RWPE1 (cell line): ENCODE measurements at regions not wholly inside any gene's neighbourhood (a gene's known extent, or its start where the extent isn't known, plus 50 kb on each side); places are given as distances from the start of the nearest gene placed in this dataset.

ENCODE experiments used
- CTCF ChIA-PET: fragments of 350-600 bp; sonication (Branson Sonifier 250); formaldehyde crosslinking; extraction: SDS; loops from one replicate; lab custom pipeline; 2021; lab: Yijun Ruan, JAX
- POLR2A ChIA-PET: fragments of 400-600 bp; formaldehyde crosslinking; extraction: SDS; loops from one replicate; lab custom pipeline; 2020; ENCODE audit warnings: antibody characterized with exemption; ENCODE audit not compliant: low non-redundant PET; lab: Yijun Ruan, JAX
- DNase-seq: peaks from one replicate; pipeline ENCODE4 v3.0.0; 2012; ENCODE audit warnings: low spot score
- H3K27ac ChIP-seq: fragments of 450-650 bp; 2 replicates; pipeline ENCODE4 v1.5.1; 2017
- TF ChIP-seq, protein P1 (sequence below): fragments of 450-650 bp; conservative IDR thresholded peaks from 2 replicates; pipeline ENCODE4 v1.5.1; 2017; ENCODE audit warnings: low read depth, mild to moderate bottlenecking

DNA sequence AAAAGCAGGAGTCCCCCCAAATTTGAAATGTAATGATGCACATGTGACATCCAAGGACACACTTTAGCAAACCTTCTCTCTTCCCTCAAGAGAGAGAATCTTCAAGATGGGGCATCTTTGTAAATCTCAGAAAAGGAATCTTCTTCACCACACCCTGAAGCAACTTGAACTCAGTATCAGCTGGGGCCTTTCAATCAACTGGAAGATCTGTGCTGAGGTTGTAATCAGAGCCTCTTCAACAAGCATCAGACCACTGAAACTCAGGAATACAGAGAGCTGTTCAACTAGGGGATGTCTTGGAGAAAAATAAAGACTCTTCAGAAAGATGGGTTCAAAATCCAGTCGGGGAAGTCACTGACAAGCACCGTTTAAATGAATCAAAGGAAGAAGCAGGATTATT is 92.5 kb upstream of the CAMK1G start:
- DNase-seq, result no peak
- TF ChIP-seq, protein P1, sequence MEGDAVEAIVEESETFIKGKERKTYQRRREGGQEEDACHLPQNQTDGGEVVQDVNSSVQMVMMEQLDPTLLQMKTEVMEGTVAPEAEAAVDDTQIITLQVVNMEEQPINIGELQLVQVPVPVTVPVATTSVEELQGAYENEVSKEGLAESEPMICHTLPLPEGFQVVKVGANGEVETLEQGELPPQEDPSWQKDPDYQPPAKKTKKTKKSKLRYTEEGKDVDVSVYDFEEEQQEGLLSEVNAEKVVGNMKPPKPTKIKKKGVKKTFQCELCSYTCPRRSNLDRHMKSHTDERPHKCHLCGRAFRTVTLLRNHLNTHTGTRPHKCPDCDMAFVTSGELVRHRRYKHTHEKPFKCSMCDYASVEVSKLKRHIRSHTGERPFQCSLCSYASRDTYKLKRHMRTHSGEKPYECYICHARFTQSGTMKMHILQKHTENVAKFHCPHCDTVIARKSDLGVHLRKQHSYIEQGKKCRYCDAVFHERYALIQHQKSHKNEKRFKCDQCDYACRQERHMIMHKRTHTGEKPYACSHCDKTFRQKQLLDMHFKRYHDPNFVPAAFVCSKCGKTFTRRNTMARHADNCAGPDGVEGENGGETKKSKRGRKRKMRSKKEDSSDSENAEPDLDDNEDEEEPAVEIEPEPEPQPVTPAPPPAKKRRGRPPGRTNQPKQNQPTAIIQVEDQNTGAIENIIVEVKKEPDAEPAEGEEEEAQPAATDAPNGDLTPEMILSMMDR, result no peak
- ChIA-PET CTCF (interaction anchor here (0.6 kb wide), 1 partner anchor 29 kb away, joined by 4 read pairs; no protein-coding TSS in a partner anchor), POLR2A (no interaction called here)
- H3K27ac ChIP-seq, result no peak overlapping the region

DNA sequence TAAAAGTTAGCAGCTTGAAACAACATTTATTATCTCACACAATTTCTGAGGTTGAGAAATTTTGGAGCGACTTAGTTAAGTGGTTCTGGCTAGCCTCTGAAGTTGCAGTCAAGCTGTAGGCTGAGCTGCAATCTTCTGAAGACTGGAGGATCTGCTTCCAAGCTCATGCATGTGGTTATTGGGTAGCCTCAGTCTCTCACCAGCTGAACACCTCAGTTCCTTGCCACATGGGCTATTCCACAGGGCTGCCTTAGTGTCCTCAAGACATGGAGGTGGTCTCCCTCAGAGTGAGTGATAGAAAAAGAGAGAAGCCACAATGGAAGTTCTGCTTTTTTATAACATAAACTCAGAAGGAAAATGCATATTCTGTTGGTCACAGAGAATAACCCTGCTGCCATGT is 92.0 kb upstream of the CAMK1G start:
- TF ChIP-seq, protein P1, result no peak
- no peak overlapping the region for H3K27ac ChIP-seq
- POLR2A ChIA-PET, result no interaction called here
- CTCF ChIA-PET, result interaction anchor here (0.6 kb wide), 2 partner anchors 29 to 78 kb away, joined by 3 to 4 read pairs; no protein-coding TSS in a partner anchor
- no peak for DNase-seq

DNA sequence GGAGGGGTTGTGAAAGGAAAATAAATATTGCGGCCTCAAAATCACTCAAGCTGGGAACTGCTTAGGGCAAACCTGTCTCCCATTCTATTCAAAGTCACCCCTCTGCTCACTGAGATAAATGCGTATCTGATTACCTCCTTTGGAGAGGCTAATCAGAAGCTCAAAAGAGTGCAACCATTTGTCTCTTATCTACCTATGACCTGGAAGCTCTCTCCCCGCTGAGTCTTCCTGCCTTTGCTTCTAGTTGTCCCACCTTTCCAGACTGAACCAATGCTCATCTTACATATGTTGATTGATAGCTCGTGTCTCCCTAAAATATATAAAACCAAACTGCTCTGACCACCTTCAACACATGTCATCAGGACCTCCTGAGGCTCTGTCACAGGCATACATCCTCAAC is 91.6 kb upstream of the CAMK1G start:
- ChIA-PET POLR2A (no interaction called here), CTCF (interaction anchor here (0.6 kb wide), 1 partner anchor 77 kb away, joined by 3 read pairs; no protein-coding TSS in a partner anchor)

DNA sequence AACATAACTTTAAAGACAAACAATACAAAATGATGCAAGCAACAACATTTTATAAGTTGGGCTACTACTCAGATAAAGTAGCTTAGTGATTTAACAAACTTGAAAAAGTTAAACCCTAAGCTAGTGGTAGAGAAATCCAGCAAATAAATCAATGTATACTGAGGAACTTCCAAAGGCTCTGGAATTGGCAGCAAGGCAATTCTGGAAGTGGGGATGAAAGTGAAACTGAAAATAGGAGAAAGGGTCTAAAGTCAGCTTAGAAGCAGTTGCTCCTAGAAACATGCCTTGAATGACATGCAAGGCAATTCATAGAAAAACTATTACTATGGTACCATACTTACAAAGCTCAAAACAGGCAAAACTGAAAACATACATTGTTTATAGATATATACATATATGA is 90.0 kb upstream of the CAMK1G start:
- no peak for DNase-seq
- TF ChIP-seq, protein P1, result no peak
- ChIA-PET POLR2A (no interaction called here), CTCF (interaction anchor here (0.5 kb wide), 1 partner anchor 405 kb away, joined by 3 read pairs; no protein-coding TSS in a partner anchor)
- H3K27ac ChIP-seq, result no peak overlapping the region

More for the DNA sequence above, 91.6 kb upstream of the CAMK1G start:
- TF ChIP-seq, protein P1, result no peak
- no peak for DNase-seq
- H3K27ac ChIP-seq, result no peak overlapping the region

DNA sequence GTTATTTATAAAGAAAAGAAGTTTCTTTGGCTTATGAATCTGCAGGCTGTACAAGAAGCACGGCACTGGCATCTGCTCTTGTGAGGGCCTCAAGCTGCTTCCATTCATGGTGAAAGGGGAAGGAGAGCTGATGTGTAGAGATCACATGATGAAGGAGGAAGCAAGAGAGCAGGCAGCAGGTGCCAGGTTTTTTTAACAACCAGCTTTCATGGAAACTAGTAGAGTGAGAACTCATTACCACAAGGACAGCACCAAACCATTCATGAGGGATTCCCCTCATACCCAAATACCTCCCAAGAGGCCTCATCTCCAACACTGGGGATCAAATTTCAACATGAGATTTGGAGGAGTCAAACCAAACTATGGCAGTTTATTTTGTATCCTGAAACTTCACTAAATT is 85.8 kb upstream of the CAMK1G start:
- POLR2A ChIA-PET, result no interaction called here
- TF ChIP-seq, protein P1, result no peak
- no peak for DNase-seq
- no peak overlapping the region for H3K27ac ChIP-seq
- CTCF ChIA-PET, result interaction anchor here (1.2 kb wide), 1 partner anchor 68 kb away, joined by 3 read pairs; no protein-coding TSS in a partner anchor

DNA sequence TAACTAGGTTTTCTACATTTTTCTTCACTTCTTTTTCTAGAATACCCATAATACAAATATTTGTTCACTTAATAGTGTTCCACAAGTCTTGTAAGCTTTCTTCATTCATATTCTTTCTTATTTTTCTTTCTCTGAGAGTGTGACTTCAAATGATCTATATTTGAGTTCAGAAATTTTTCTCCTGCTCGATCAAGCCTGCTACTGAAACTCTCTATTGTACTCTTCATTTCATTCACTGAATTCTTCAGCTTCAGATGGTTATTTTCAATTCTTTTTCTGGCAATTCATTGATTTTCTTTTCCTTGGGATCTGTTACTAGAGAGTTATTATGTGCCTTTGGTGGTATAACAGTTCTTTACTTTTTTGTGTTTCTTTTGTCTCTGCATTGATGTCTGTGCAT is 82.5 kb upstream of the CAMK1G start:
- DNase-seq, result no peak
- H3K27ac ChIP-seq, result no peak overlapping the region
- TF ChIP-seq, protein P1, result no peak
- ChIA-PET POLR2A (no interaction called here), CTCF (no interaction called here)
